ENCODE measurements at regions not wholly inside any gene's neighbourhood (a gene's known extent, or its start where the extent isn't known, plus 50 kb on each side); places are given as distances from the start of the nearest gene placed in this dataset.

- no peak for TF ChIP-seq CTCF (IDR thresholded peaks at IDR 0.05; ENCODE audit: insufficient read depth, missing control alignments)
- no peak for FAIRE-seq
- no peak for DNase-seq (ENCODE audit: insufficient read length, low spot score)
These were observed 928.9 kb downstream of the TFAP2A start for GRCh38 chr6:9485992-9486391.

- TF ChIP-seq CTCF (IDR thresholded peaks at IDR 0.05; ENCODE audit: insufficient read depth, missing control alignments), result no peak
- no peak for FAIRE-seq
- DNase-seq (ENCODE audit: insufficient read length, low spot score), result no peak
These were observed 930.2 kb downstream of the TFAP2A start for GRCh38 chr6:9484686-9485085.

- TF ChIP-seq CTCF (IDR thresholded peaks at IDR 0.05; ENCODE audit: insufficient read depth, missing control alignments), result no peak
- DNase-seq (ENCODE audit: insufficient read length, low spot score) (no peak), FAIRE-seq (no peak)
These were observed 930.8 kb downstream of the TFAP2A start for GRCh38 chr6:9484091-9484490.

GRCh38 chr6:9482030-9482738 lies 932.7 kb downstream of the TFAP2A start:
- no peak for TF ChIP-seq CTCF (IDR thresholded peaks at IDR 0.05; ENCODE audit: insufficient read depth, missing control alignments)
- FAIRE-seq, result no peak
- DNase-seq (ENCODE audit: insufficient read length, low spot score), result no peak

GRCh38 chr6:9481292-9482029 lies 933.4 kb downstream of the TFAP2A start:
- DNase-seq (ENCODE audit: insufficient read length, low spot score), result no peak
- FAIRE-seq, result no peak
- TF ChIP-seq CTCF (IDR thresholded peaks at IDR 0.05; ENCODE audit: insufficient read depth, missing control alignments), result no peak

GRCh38 chr6:9468277-9468676 lies 946.6 kb downstream of the TFAP2A start:
- TF ChIP-seq CTCF (IDR thresholded peaks at IDR 0.05; ENCODE audit: insufficient read depth, missing control alignments), result no peak
- no peak for FAIRE-seq
- DNase-seq (ENCODE audit: insufficient read length, low spot score), result no peak

GRCh38 chr6:9467741-9468140 lies 947.1 kb downstream of the TFAP2A start:
- TF ChIP-seq CTCF (IDR thresholded peaks at IDR 0.05; ENCODE audit: insufficient read depth, missing control alignments), result no peak
- FAIRE-seq (no peak), DNase-seq (ENCODE audit: insufficient read length, low spot score) (no peak)

All from D721Med (cell line).